ENCODE measurements at regions not wholly inside any gene's neighbourhood (a gene's known extent, or its start where the extent isn't known, plus 50 kb on each side); places are given as distances from the start of the nearest gene placed in this dataset.

- TF ChIP-seq CTCF (IDR thresholded peaks at IDR 0.05): no peak
- no peak for DNase-seq (ENCODE audit: low spot score)
- Histone ChIP-seq H3K27ac (no peak overlapping the region), H3K4me3 (no peak overlapping the region)
Observed at GRCh38 chr4:124907881-124908280, 195.3 kb upstream of the ANKRD50 start.

- H3K27ac ChIP-seq: no peak overlapping the region
- H3K4me3 ChIP-seq: no peak overlapping the region
- TF ChIP-seq CTCF (IDR thresholded peaks at IDR 0.05): no peak
- no peak for DNase-seq (ENCODE audit: low spot score)
Observed at GRCh38 chr4:124905441-124905840, 192.9 kb upstream of the ANKRD50 start.

DNA sequence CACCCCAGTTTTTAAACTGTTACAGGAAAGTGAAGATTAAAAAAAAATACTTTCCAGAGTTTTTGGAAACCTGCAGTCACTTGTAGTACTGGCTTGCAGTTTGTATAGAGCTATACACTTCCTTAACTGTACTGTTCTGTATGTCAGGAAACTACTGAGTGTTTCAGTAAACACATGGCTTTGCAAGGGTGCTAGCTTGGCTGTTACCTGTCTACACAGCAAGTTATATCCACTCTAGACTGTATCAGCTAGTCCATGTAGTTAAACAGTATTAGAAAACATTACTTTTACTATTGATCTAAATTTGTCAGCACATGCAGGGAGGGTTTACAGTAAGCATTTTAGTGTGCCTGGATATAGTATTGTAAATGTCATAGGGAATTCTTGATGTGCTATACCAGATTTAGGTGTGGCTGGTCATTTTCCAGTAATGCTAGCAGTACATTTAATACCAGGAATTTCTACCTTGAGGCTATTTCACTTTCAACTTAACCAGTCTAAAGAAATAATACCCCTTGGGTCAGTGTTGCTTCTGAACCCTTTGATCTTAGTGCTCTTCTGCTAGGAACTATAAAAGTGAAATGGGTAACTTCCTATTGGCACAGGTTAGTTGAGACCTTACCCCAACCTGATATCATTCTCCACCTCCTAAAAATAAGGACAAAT is 192.3 kb upstream of the ANKRD50 start:
- no peak overlapping the region for H3K27ac ChIP-seq
- DNase-seq (ENCODE audit: low spot score): no peak
- no peak for TF ChIP-seq CTCF (IDR thresholded peaks at IDR 0.05)
- no peak overlapping the region for H3K4me3 ChIP-seq

GRCh38 chr4:124903995-124904722 is 191.6 kb upstream of the ANKRD50 start:
- no peak overlapping the region for H3K27ac ChIP-seq
- no peak for TF ChIP-seq CTCF (IDR thresholded peaks at IDR 0.05)
- peak overlapping the region; percentile 53 for H3K4me3 ChIP-seq
- no peak for DNase-seq (ENCODE audit: low spot score)

DNA sequence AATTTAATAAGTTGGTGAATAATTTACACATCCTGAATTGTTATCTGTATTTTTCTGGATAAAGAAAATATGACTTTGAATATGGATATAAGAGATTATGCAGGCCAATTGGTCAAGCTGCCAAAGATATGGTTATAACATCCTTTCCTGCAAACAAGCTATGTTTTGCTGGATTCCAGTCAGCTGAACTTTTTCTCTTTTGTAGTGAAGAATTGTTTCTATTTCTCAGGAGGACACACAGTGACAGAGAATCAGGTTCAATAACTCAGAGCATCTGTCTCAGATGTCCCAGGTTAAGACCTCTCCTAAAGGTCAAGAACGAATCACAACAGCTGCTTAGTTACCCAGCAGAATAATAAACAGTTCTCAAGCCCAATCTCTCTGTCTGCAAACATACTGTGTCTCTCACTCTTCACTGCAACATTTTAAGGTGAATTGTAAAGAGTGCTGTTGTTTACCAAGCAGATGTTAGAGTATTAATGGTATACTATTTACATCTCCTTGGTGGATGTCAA is 189.5 kb upstream of the ANKRD50 start:
- no peak for DNase-seq (ENCODE audit: low spot score)
- Histone ChIP-seq H3K4me3 (no peak overlapping the region), H3K27ac (no peak overlapping the region)
- no peak for TF ChIP-seq CTCF (IDR thresholded peaks at IDR 0.05)

- no peak for DNase-seq (ENCODE audit: low spot score)
- H3K4me3 ChIP-seq: no peak overlapping the region
- no peak for TF ChIP-seq CTCF (IDR thresholded peaks at IDR 0.05)
- no peak overlapping the region for H3K27ac ChIP-seq
Observed at GRCh38 chr4:124899997-124900396, 187.5 kb upstream of the ANKRD50 start.

DNA sequence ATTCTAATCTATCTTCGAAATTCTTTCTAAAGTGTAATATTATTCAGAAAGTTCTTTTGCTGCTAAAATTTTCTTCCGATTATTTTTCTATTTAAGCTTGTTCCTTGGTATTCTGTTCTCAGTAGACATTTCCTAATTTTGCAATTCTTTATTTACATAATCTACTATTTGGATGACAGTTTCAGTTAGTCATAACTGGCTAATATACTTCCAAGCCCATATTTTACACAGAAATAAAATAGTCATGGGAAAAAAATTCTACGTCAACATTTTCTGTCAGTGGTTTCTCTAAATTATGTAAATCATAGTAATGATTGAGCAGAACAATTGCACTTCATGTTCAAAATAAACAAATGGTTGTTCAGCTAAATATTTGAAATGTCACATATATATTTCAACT is 178.0 kb upstream of the ANKRD50 start:
- no peak for DNase-seq (ENCODE audit: low spot score)
- Histone ChIP-seq H3K4me3 (no peak overlapping the region), H3K27ac (no peak overlapping the region)
- TF ChIP-seq CTCF (IDR thresholded peaks at IDR 0.05): no peak
